GM18909 (cell line): ENCODE measurements at regions not wholly inside any gene's neighbourhood (a gene's known extent, or its start where the extent isn't known, plus 50 kb on each side); places are given as distances from the start of the nearest gene placed in this dataset.

Experiments
- ATAC-seq: cut with Tn5 transposase; IDR thresholded peaks from one replicate; pipeline ENCODE4 v1.9.1; 2021; ENCODE audit warnings: mild to moderate bottlenecking; ENCODE audit not compliant: unreplicated experiment, poor library complexity

DNA sequence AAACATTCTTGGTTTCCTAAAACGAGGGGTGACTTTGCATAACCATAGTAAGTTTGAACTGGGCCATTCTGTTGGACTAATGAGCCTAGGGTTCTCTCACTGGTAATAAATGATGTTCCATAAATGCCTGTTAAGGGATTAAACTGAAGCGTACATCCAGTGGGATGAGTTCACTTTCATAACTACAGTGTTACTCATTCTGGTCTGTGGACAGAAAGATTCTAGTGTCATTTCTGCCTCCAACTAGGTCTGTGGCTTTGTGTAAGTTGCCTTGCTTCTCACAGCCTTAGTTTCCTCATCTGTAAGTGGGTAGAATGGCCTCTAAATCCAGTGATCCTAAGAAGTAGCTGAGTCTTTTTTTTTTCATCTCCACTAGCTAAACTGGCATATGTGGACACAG, 1860.6 kb upstream of the PIK3C3 start:
- no peak for ATAC-seq

DNA sequence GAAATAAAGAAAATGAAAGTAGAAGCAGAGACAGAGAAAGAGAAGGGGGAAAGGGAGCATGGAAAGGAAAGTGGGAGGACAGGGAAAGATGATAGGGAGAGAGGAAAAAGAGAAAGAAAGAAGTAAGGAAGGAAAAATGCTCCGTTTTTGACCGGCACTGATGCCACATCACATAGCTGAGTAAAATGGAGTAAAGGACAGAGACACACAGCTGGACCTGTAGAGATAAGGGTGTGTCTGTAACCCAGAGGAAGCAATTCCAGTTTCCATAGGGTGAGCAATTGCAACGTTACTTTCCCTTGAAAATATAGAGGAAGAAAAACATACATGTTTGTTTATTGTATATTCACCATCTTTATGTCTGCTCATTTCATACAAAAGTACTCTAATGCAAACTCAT, 1866.9 kb upstream of the PIK3C3 start:
- ATAC-seq, result no peak

DNA sequence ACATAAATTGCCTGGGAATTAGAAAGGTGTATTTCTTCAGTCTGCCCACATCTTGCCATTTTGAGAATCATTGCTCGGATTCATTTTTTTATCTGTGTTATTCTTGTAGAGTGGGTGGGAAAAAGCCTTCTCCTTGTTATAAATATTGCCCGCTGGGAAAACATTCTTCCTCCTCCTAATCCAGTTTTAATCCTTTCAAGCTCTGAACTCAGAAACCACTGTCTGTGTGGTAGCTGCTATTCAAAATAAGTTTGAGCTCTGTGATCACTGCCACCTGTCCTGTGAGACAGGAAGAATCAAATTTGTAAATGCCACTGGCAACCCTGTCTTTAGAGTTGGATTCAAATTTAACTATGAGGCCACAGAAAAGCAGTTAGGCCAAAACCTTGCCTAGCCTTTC, 1875.2 kb upstream of the PIK3C3 start:
- no peak for ATAC-seq

DNA sequence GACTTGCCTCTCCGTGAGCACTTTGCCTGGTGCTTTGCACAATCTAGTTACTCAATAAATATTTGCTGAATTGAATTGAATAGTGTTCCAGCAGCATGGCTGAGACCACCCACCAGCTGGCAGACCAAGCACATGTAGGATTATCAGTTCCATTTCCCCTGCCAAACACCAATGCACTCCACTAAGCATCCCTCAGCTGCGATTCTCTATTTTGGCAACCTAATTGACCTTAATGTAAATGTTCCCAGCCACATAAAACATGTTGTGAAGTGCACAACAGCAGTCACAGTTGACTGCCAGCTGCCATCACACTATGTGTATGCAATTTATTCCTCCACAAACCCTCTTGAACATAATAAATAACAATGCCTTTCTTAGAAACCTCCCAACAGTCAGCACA, 1879.4 kb upstream of the PIK3C3 start:
- ATAC-seq, result no peak

DNA sequence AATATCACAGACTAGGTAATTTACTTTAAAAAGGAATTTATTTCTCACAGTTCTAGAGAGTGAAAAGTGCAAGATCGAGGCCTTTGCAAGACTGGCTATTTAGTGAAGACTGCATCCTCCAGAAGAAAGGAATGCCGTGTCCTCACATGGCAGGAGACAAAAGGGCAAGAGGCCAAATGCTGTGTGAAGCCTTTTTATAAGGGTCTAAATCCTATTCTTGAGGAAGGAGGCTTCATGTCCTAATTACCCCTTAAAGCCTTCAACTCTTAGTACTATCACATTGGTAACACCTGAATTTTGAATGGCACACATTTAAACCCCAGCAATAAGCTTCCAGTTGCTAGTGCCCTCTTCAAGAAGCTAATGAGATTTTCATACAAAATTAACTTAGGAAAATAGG, 1882.3 kb upstream of the PIK3C3 start:
- ATAC-seq, result no peak

DNA sequence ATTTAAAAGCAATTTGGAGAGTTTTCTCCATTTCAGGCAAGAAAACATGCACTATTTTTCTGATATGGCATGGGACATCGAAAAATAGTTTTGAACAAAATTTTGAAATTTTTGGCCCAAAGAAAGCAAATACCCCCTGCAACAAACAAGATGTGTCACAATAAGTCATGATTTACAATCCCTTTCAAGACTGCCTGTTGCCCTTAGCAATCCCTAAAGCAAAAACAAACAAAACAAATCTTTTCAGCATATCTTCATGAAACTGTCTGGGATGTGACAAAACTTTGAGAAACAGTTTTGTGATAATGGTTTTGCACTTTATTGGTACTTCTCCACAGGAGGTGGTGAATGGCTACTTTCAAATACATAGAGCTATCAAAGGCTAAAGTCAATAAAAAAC, 1888.7 kb upstream of the PIK3C3 start:
- no peak for ATAC-seq

DNA sequence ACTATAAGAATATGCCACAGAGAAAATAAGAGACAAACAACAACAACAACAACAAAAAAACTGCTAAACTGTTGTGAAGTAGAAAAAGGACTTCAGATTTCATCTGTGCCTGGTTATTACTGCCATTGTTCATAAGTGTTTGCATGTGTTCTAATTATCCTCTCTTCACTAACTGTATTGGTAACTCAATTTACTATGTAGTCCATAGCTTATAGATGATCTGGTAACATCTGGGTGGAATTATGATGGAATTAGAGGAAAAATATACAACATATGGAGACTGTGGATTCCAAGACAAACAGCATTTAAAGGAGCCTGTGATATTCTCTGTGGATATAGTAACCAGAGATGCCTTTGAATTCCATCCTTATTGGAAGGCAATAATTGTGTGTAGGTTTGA, 1891.5 kb upstream of the PIK3C3 start:
- no peak for ATAC-seq

DNA sequence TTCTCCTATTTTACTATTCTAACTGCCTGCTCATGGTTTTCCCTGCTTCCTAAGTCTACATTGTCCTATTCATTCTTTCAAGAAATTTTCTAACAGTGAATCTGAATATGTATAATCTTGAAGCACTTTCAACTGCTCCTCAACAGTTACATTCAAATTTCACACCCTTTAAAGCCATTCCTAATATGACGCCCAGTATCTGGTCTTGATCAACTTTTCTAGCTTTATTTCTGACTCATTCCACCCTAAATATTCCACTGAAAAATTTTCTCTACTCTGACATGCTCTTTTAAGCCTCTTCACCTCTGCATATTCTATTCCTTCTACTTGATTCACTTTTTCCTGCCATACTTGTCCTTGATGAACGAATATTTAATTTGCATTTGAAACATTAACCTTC, 1893.9 kb upstream of the PIK3C3 start:
- no peak for ATAC-seq

DNA sequence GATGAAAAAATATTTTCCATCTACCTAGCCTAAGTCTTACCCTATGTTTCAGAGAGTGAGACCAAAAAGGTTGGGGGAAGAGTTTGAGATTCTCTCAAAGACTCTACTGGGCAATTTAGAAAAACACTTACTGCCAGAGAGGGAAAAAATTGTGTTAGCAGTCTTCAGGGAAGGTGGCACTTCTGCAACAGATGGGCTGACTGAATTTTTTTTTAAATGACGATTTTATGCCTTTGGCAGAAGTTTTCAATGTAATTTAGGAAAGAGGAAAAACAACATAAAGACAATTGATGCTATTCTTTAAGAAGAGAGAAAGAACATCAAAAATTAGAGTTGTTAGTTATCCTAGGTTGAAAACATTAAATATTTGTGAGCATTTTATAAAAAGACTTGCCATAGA, 1894.5 kb upstream of the PIK3C3 start:
- ATAC-seq, result no peak

DNA sequence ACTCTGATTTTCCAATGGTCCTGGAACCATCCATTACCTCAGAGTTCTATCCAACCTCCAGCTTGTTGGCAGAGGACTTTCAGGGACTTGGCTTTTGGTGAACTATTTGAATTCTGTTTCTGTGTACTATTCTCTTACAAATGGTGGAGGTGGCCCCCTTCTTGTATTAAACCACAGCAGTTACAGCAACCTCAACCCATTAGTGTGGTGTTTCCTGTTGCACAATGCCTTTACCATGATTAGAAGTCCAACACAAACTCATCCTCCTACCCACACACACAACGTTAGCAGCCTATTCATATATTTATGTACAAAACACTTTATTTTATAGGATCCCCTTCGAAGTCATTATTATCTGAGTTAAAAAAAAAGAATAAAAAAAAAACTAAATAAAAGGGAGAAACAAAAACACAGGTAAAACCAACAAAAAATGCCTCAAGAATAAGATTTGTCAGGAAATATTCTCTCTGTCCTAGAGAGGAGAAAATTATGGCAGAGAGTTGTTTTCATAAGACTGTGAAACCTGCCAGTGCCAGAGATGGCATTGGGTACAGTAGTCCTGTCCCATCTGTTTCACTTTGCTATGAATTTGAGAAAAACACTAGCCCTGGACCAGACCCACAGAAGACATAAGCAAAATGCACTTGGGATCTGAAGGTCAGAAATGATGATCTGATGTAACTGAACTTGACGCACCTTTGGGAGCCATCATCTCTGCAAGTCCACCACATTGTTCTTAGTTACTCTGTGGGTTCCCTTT, 1896.0 kb upstream of the PIK3C3 start:
- no peak for ATAC-seq

DNA sequence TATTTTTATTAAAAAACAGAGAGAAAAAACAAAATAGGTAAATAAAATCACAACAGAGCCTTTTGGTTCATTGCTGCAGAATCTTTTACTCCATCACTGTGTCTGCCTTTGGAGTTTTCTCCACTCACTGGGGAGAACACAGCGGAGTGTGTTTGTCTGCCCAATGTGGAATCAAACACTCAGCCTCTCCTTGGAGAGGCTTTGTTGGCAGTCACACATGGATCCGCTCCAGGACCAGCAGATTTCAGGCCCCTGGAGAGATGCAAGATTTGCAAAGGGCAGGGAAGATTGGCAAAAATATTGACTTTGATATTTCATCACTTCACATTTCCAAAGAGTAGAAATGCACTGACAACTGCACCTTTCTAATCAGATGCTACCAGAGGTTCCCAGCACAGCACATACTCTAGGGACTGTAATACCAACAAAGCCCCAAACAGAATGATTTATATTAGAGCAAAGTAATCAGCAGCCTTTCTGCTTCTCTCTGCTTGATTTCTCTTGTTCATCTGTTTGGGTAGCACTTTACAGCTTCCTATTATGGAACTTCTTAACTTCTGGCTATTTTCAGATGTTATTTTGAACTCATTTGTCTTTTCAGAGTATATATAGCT, 1898.8 kb upstream of the PIK3C3 start:
- no peak for ATAC-seq

DNA sequence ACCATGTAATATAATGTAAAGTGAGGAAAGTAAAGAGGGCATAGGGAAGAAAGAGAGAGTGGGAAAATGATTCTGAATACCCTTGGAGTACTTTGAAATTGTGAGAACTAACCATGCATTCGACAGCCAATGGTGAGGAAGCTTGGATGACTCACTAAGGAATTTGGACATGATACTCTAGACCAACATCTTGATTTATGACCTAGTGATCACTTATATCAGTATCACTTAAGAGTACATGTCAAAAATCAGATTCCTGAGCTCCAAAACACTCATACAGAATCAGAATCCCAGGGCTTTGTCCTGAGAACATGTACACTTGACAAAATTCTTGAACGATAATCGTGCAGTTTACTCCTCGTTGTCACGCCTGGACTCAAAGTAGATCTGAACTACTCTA, 1899.8 kb upstream of the PIK3C3 start:
- ATAC-seq, result no peak

DNA sequence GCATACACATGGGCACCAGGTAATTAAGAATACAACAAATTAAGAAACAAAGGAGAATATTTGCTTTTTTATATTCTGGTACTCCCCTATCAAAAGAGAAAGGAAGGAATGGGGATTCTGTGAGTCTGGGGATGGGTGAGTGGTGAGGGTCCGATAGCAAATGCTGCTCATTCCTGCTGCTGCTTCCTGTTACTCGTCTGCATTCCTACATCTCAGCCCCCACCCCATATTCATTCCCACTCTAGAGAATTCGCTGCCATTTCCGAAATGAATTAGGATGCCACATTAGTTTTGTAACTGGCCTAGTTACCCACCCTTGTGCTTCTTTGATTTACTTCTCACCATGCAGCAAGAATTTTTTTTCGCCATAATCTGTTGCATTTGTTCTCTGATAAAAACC, 1905.3 kb upstream of the PIK3C3 start:
- no peak for ATAC-seq

DNA sequence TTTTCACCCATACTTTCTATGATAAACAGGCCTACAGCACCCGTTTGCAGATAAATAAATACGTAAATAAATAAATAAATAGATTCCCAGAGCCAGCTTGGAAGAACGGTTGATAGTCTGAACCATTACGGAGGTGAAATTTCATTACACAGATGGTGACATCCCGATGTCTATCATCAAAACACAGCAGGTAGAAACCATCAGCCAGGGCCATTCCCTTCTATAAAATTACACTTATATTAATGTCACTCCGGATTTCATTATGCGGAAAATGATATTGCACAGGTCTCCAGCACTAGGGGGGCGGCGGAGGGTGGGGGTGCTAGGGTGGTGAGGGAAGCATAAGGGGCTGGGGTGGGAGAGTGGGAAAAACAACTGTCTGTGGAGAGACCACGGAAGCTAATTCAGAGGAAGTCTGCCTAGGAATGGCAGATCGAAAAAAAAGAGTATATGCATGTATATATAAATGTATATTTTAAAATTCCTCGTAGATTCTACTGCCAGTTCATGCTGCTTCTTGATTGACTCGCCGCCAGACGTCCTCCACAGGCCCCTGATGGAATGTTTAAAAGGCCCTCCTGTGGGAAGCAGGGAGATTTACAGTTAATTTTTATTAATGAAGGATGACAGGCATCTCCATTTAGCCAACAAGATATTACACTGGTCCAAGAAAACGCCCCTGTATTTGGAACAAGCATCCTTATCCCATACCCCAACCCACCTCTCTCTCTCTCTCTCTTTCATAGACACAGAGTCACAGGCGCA, 1906.0 kb upstream of the PIK3C3 start:
- ATAC-seq, result no peak

DNA sequence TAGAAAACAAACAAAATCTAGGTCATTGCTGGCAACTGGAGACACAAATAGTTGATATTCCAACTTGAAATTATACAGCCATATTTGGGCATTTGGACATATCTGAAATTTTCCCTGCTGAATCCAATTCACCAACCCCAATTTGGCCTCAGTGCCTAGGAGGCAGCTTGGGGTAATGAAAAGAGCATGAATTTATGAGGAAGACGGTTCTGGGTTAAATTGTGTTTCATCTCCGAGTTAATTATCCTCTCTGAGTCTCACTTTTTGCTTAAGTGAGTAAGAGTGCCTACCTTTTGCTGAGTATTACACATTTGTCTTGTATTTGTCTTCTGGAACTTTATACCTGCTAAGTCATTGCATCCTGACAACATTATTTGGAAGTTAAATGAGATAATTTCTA, 1906.8 kb upstream of the PIK3C3 start:
- ATAC-seq, result no peak

DNA sequence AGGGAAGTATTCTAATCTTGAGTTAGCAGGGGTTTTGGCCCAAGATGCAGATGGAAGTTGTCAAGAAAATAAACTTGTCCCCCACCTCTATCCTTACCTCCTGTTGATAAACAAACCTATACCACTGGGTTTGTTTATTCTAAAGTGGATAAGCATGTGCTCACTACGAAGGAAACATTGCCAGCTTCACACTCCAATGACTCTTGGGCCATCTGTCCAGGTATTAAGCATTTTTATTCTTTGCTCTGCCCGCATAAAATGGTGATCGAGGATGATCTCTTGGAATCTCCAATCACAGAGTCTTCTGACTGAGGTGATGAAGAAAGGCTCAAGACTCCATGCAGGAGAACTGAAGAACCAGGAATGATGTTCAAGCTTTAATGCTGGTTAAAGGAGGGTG, 1908.4 kb upstream of the PIK3C3 start:
- ATAC-seq, result no peak

DNA sequence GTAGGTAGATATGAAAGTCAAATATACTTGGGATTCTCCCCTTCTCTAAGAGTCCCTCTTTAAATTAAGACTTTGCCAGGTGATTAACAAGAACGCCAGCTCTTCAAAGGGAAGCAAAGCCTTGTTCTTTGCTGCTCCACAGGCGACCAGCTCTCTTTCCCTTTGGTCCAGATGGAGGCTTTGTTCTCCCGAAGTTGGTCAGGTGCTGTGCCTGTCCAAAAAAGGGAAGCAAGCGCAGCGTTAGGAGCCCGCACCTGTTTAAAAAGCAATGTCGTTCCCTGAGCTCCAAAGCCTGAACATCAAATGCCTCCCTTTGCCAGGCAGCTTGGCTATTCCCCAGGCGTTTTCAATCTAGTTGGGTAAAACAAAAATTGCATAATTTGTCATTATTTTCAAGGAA, 1913.1 kb upstream of the PIK3C3 start:
- no peak for ATAC-seq

DNA sequence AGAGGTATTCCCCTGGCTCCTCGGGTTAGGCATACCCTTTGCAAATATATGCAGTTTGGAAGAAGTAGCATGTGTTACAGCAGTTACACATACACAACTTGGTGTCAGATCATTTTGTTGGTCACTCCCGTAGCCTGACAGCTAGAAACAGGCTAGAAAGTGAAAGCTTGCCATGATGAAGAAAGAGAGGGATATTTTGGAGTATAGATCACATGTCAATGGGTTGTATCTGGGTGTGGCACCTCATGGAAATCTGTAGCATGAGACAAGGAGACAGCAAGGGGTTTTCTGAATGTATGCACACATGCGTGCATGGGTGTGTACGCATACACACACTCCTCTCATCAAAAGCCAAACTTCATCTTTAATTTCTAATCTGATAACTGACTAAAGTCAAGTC, 1914.5 kb upstream of the PIK3C3 start:
- ATAC-seq, result no peak

DNA sequence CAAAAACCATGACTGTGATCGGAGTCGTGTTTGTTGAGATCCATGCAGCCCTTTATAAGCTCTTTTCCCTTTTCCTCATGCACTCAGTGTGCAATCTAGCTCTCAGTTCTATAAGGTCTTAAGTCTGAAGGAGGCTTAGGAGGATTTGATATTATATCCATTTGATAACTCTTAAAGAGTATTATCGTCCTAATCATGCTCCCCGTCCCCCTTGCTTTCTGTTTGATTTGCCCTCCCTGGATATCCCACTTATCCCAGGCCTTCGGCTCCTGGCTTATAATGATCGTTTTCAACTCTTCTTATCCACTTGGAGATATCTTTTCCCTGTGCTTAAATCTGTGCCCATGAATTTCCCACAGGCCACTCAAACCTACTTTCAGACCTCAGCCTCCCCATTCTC, 1917.7 kb upstream of the PIK3C3 start:
- no peak for ATAC-seq

DNA sequence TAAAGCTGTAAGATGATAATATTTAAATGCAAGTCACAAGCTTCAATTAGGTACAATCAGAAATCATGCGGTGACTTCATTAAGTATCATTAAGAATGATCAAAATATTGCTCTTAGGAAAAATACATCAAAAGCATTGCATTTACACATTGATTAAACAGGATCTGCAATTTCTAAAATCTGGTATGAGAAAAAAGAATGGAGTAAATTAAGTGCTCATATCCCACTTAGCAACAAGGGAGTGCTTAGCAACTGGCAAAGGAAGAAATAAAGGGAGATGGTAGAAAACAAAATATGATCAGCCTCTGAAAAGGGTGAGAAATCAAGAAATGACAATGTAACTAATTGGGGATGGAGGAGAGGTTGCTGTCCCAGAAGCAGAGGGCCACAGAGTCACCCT, 1918.2 kb upstream of the PIK3C3 start:
- ATAC-seq, result no peak

DNA sequence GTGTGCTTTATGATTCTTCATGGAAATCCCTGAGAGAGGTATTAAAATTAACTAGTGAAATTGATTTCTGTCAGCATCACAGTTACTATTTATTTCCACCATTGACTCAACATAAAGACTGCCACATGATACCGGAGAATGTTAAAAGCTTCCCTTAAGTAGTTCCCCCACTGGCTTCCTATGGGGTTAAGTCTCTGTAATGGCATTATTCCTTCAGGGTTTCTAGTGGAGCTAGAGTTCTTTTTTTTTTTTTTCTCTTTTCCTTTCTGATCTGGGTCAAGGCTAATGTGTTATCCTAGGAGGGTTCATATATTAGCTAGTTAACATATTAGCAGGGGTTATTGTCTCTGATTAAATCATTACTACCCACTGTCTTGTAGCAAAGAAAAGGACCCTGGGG, 1919.1 kb upstream of the PIK3C3 start:
- ATAC-seq, result no peak

DNA sequence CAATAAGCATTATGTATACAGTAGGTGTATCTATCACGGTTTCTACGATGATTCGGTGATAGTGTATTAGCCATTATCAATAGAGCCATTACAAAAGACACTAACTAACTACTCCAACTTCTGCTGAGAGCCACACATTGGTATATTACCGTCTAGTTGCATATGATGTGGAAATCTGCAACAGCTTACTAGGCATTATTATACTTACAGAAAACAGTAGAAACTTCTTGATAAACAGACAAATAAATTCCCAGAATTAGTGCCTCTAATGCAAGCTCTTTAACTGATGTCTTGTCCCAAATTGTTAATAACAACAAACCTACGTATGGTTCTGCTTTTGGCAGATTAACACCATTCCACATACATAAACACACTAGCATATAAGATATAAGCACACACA, 1923.0 kb upstream of the PIK3C3 start:
- no peak for ATAC-seq
